Activated CD4-positive, alpha-beta T cell treated with anti-CD3 and anti-CD28 coated beads for 36 hours (primary cell): ENCODE measurements at regions not wholly inside any gene's neighbourhood (a gene's known extent, or its start where the extent isn't known, plus 50 kb on each side); places are given as distances from the start of the nearest gene placed in this dataset.
"Not testable (repeated sequence)": the region's sequence is repeated elsewhere in the genome, so short reads cannot be mapped to it uniquely, and the experiment has no call there.

Source experiments
- ATAC-seq: fragments of 200-7000 bp; cut with Tn5 transposase; one replicate; pipeline ENCODE4 v1.10.0; 2021; ENCODE audit warnings: mild to moderate bottlenecking, moderate library complexity
- CTCF ChIA-PET: fragments of 350-600 bp; sonication (Branson Sonifier 250); formaldehyde crosslinking; loops from one replicate; lab custom pipeline; 2021; ENCODE audit warnings: antibody characterized with exemption; lab: Charles Lee
- POLR2A ChIA-PET: fragments of 350-600 bp; sonication (Branson Sonifier 250); formaldehyde crosslinking; loops from one replicate; lab custom pipeline; 2021; ENCODE audit warnings: antibody characterized with exemption, inconsistent platforms; lab: Charles Lee
- DNase-seq: peaks from one replicate; pipeline ENCODE4 v3.0.0-alpha.2; 2020
- H3K27ac Mint-ChIP-seq: one replicate; pipeline ENCODE4 v1.8.0; 2021; ENCODE audit warnings: mixed read lengths
- H3K27me3 Mint-ChIP-seq: one replicate; pipeline ENCODE4 v1.8.0; 2021; ENCODE audit warnings: mixed read lengths
- H3K36me3 Mint-ChIP-seq: one replicate; pipeline ENCODE4 v1.8.0; 2021; ENCODE audit warnings: low read depth, mixed read lengths
- H3K4me1 Mint-ChIP-seq: one replicate; pipeline ENCODE4 v1.8.0; 2021; ENCODE audit warnings: mixed read lengths
- H3K4me3 Mint-ChIP-seq: one replicate; pipeline ENCODE4 v1.8.0; 2021; ENCODE audit warnings: mild to moderate bottlenecking, moderate library complexity, mixed read lengths
- H3K9me3 Mint-ChIP-seq: one replicate; pipeline ENCODE4 v1.8.0; 2021; ENCODE audit warnings: low read depth, mixed read lengths
- intact Hi-C, 2 experiments: fragments of 100-400 bp; cut with DNase I in 1 of 2; cut with micrococcal nuclease in 1 of 2; formaldehyde crosslinking; loops; one replicate each; pipeline versions ENCODE4 v1.14.2 to v1.15.1; 2022 to 2024; cut with DNase I, micrococcal nuclease

- H3K4me1 Mint-ChIP-seq: no peaks in the 10 kb centered on the region
- H3K27ac Mint-ChIP-seq: no peak overlapping the region
- ChIA-PET POLR2A (no interaction called here), CTCF (no interaction called here)
- no peak for ATAC-seq
- peaks cover 2% of the 10 kb centered on the region for H3K27me3 Mint-ChIP-seq
- intact Hi-C loops: no loop called here
- H3K9me3 Mint-ChIP-seq: peaks cover 6% of the 10 kb centered on the region
- no peak overlapping the region for H3K4me3 Mint-ChIP-seq
- no peaks in the 10 kb centered on the region for H3K36me3 Mint-ChIP-seq
- no peak for DNase-seq
Observed at GRCh38 chr9:108052431-108053080, 563.0 kb upstream of the KLF4 start.

- ATAC-seq: no peak
- ChIA-PET POLR2A (no interaction called here), CTCF (no interaction called here)
- H3K27ac Mint-ChIP-seq: no peak overlapping the region
- H3K9me3 Mint-ChIP-seq: peaks cover 6% of the 10 kb centered on the region
- no peak for DNase-seq
- no peaks in the 10 kb centered on the region for H3K36me3 Mint-ChIP-seq
- no peaks in the 10 kb centered on the region for H3K4me1 Mint-ChIP-seq
- intact Hi-C loops: no loop called here
- H3K27me3 Mint-ChIP-seq: peaks cover 2% of the 10 kb centered on the region
- no peak overlapping the region for H3K4me3 Mint-ChIP-seq
Observed at GRCh38 chr9:108050894-108051293, 561.3 kb upstream of the KLF4 start.

- H3K36me3 Mint-ChIP-seq: no peaks in the 10 kb centered on the region
- no peak overlapping the region for H3K27ac Mint-ChIP-seq
- ChIA-PET POLR2A (no interaction called here), CTCF (no interaction called here)
- ATAC-seq (no peak), DNase-seq (no peak)
- H3K9me3 Mint-ChIP-seq: peaks cover 6% of the 10 kb centered on the region
- H3K4me1 Mint-ChIP-seq: no peaks in the 10 kb centered on the region
- intact Hi-C loops: no loop called here
- H3K4me3 Mint-ChIP-seq: no peak overlapping the region
- peaks cover 2% of the 10 kb centered on the region for H3K27me3 Mint-ChIP-seq
Observed at GRCh38 chr9:108049671-108050494, 560.3 kb upstream of the KLF4 start.

GRCh38 chr9:108049026-108049607 is 559.5 kb upstream of the KLF4 start:
- Mint-ChIP-seq H3K4me3 (no peak overlapping the region), H3K9me3 (peaks cover 10% of the 10 kb centered on the region), H3K36me3 (no peaks in the 10 kb centered on the region), H3K4me1 (no peaks in the 10 kb centered on the region), H3K27ac (no peak overlapping the region), H3K27me3 (no peaks in the 10 kb centered on the region)
- no peak for ATAC-seq
- POLR2A ChIA-PET: no interaction called here
- CTCF ChIA-PET: interaction anchor here (0.7 kb wide), 1 partner anchor 127 kb away, joined by 3 read pairs; no protein-coding TSS in a partner anchor
- intact Hi-C loops: no loop called here
- DNase-seq: no peak

- POLR2A ChIA-PET: no interaction called here
- Mint-ChIP-seq H3K27me3 (no peaks in the 10 kb centered on the region), H3K36me3 (no peaks in the 10 kb centered on the region), H3K27ac (no peak overlapping the region), H3K4me3 (no peak overlapping the region), H3K9me3 (peaks cover 11% of the 10 kb centered on the region), H3K4me1 (no peaks in the 10 kb centered on the region)
- ATAC-seq: no peak
- CTCF ChIA-PET: interaction anchor here (0.7 kb wide), 1 partner anchor 126 kb away, joined by 3 read pairs; no protein-coding TSS in a partner anchor
- DNase-seq: no peak
- intact Hi-C loops: no loop called here
Observed at GRCh38 chr9:108048406-108049025, 558.9 kb upstream of the KLF4 start.

- H3K4me1 Mint-ChIP-seq, ATAC-seq, H3K36me3 Mint-ChIP-seq, intact Hi-C loops, H3K4me3 Mint-ChIP-seq, H3K27me3 Mint-ChIP-seq, H3K27ac Mint-ChIP-seq, CTCF ChIA-PET, DNase-seq, POLR2A ChIA-PET: not testable (repeated sequence)
- peaks cover 14% of the 10 kb centered on the region for H3K9me3 Mint-ChIP-seq
Observed at GRCh38 chr9:108047777-108048176, 558.2 kb upstream of the KLF4 start.

GRCh38 chr9:108047264-108047663 is 557.7 kb upstream of the KLF4 start:
- H3K27me3 Mint-ChIP-seq: no peaks in the 10 kb centered on the region
- intact Hi-C loops: no loop called here
- ATAC-seq: no peak
- no peak overlapping the region for H3K27ac Mint-ChIP-seq
- H3K9me3 Mint-ChIP-seq: peaks cover 16% of the 10 kb centered on the region
- no peak overlapping the region for H3K4me3 Mint-ChIP-seq
- DNase-seq: no peak
- H3K36me3 Mint-ChIP-seq: no peaks in the 10 kb centered on the region
- no peaks in the 10 kb centered on the region for H3K4me1 Mint-ChIP-seq
- ChIA-PET CTCF (no interaction called here), POLR2A (no interaction called here)

GRCh38 chr9:108045851-108046250 is 556.3 kb upstream of the KLF4 start:
- Mint-ChIP-seq H3K4me1 (no peaks in the 10 kb centered on the region), H3K36me3 (no peaks in the 10 kb centered on the region)
- intact Hi-C loops: no loop called here

GRCh38 chr9:108043585-108043984 is 554.0 kb upstream of the KLF4 start:
- intact Hi-C loops: no loop called here
- Mint-ChIP-seq H3K27ac (no peak overlapping the region), H3K4me1 (no peaks in the 10 kb centered on the region), H3K4me3 (no peak overlapping the region), H3K27me3 (no peaks in the 10 kb centered on the region), H3K36me3 (no peaks in the 10 kb centered on the region), H3K9me3 (peaks cover 19% of the 10 kb centered on the region)
- CTCF ChIA-PET: no interaction called here
- no peak for DNase-seq
- ATAC-seq: no peak
- POLR2A ChIA-PET: no interaction called here

More at GRCh38 chr9:108045851-108046250, 556.3 kb upstream of the KLF4 start:
- ChIA-PET POLR2A (no interaction called here), CTCF (interaction anchor here (0.6 kb wide), 1 partner anchor 142 kb away, joined by 3 read pairs; no protein-coding TSS in a partner anchor)
- DNase-seq (no peak), ATAC-seq (no peak)
- Mint-ChIP-seq H3K4me3 (no peak overlapping the region), H3K27me3 (no peaks in the 10 kb centered on the region), H3K27ac (no peak overlapping the region), H3K9me3 (peaks cover 16% of the 10 kb centered on the region)

GRCh38 chr9:108041551-108041950 is 552.0 kb upstream of the KLF4 start:
- POLR2A ChIA-PET: no interaction called here

GRCh38 chr9:108040783-108041182 is 551.2 kb upstream of the KLF4 start:
- no peaks in the 10 kb centered on the region for H3K27me3 Mint-ChIP-seq
- CTCF ChIA-PET: no interaction called here
- no peaks in the 10 kb centered on the region for H3K36me3 Mint-ChIP-seq
- peaks cover 16% of the 10 kb centered on the region for H3K9me3 Mint-ChIP-seq
- ATAC-seq: no peak
- no peak for DNase-seq
- intact Hi-C loops: no loop called here
- POLR2A ChIA-PET: no interaction called here
- no peaks in the 10 kb centered on the region for H3K4me1 Mint-ChIP-seq
- H3K27ac Mint-ChIP-seq: no peak overlapping the region
- no peak overlapping the region for H3K4me3 Mint-ChIP-seq

More at GRCh38 chr9:108041551-108041950, 552.0 kb upstream of the KLF4 start:
- Mint-ChIP-seq H3K27ac (no peak overlapping the region), H3K36me3 (no peaks in the 10 kb centered on the region), H3K4me3 (no peak overlapping the region), H3K27me3 (no peaks in the 10 kb centered on the region), H3K9me3 (peaks cover 16% of the 10 kb centered on the region), H3K4me1 (no peaks in the 10 kb centered on the region)
- intact Hi-C loops: no loop called here
- DNase-seq (no peak), ATAC-seq (no peak)
- CTCF ChIA-PET: interaction anchor here (0.5 kb wide), 1 partner anchor 985 kb away, joined by 6 read pairs; no protein-coding TSS in a partner anchor
